H9 (cell line): ENCODE measurements at regions not wholly inside any gene's neighbourhood (a gene's known extent, or its start where the extent isn't known, plus 50 kb on each side); places are given as distances from the start of the nearest gene placed in this dataset.

Experiments used
- DNase-seq: peaks from one replicate; pipeline ENCODE4 v3.0.0-alpha.2; 2017
- H2AFZ ChIP-seq: one replicate; pipeline ENCODE4 v1.6.1; 2013; ENCODE audit warnings: mild to moderate bottlenecking, low read length, control low read depth, moderate library complexity
- H2AK5ac ChIP-seq: 2 replicates; pipeline ENCODE4 v1.6.1; 2013; ENCODE audit warnings: low read length, control low read depth, mixed read lengths; ENCODE audit not compliant: insufficient read length
- H2BK120ac ChIP-seq: one replicate; pipeline ENCODE4 v1.6.1; 2013; ENCODE audit warnings: low read depth, mild to moderate bottlenecking, low read length, control low read depth, inconsistent platforms; ENCODE audit not compliant: poor library complexity, severe bottlenecking
- H2BK12ac ChIP-seq: 2 replicates; pipeline ENCODE4 v1.6.1; 2013; ENCODE audit warnings: low read length, control low read depth, mixed read lengths, low read depth; ENCODE audit not compliant: insufficient read length
- H2BK15ac ChIP-seq: 2 replicates; pipeline ENCODE4 v1.6.1; 2013; ENCODE audit warnings: low read depth, low read length, control low read depth
- H2BK20ac ChIP-seq: one replicate; pipeline ENCODE4 v1.6.1; 2013; ENCODE audit warnings: low read depth, mild to moderate bottlenecking, low read length, control low read depth, inconsistent platforms; ENCODE audit not compliant: poor library complexity, severe bottlenecking
- H2BK5ac ChIP-seq: 2 replicates; pipeline ENCODE4 v1.6.1; 2013; ENCODE audit warnings: low read length, control low read depth, mixed read lengths; ENCODE audit not compliant: insufficient read length
- H3K14ac ChIP-seq: 2 replicates; pipeline ENCODE4 v1.6.1; 2013; ENCODE audit warnings: low read length, control low read depth; ENCODE audit not compliant: insufficient read depth
- H3K18ac ChIP-seq: 2 replicates; pipeline ENCODE4 v1.6.1; 2013; ENCODE audit warnings: low read depth, mild to moderate bottlenecking, mixed read lengths, low read length, control low read depth; ENCODE audit not compliant: insufficient read length
- H3K23ac ChIP-seq: 2 replicates; pipeline ENCODE4 v1.6.1; 2013; ENCODE audit warnings: low read length, control low read depth, mixed read lengths, low read depth; ENCODE audit not compliant: insufficient read length
- H3K23me2 ChIP-seq: 2 replicates; pipeline ENCODE4 v1.6.1; 2013; ENCODE audit warnings: low read depth, mild to moderate bottlenecking, mixed read lengths, low read length, control low read depth; ENCODE audit not compliant: insufficient read length, poor library complexity, severe bottlenecking
- H3K27ac ChIP-seq: 2 replicates; pipeline ENCODE4 v1.5.1; 2013; ENCODE audit warnings: low read length, control low read depth, mixed read lengths, low read depth; ENCODE audit not compliant: insufficient read length
- H3K27me3 ChIP-seq: 2 replicates; pipeline ENCODE4 v1.6.1; 2013; ENCODE audit warnings: low read length, control low read depth, inconsistent platforms; ENCODE audit not compliant: insufficient read depth
- H3K4ac ChIP-seq: 2 replicates; pipeline ENCODE4 v1.6.1; 2013; ENCODE audit warnings: low read depth, mild to moderate bottlenecking, control low read depth, inconsistent platforms, low read length, moderate library complexity
- H3K4me1 ChIP-seq: 2 replicates; pipeline ENCODE4 v1.6.1; 2013; ENCODE audit warnings: low read length, control low read depth, inconsistent platforms; ENCODE audit not compliant: insufficient read depth
- H3K4me2 ChIP-seq: 2 replicates; pipeline ENCODE4 v1.6.1; 2013; ENCODE audit warnings: low read length, control low read depth, mixed read lengths; ENCODE audit not compliant: insufficient read length, insufficient read depth
- H3K56ac ChIP-seq: 2 replicates; pipeline ENCODE4 v1.6.1; 2013; ENCODE audit warnings: low read depth, mild to moderate bottlenecking, mixed read lengths, low read length, control low read depth; ENCODE audit not compliant: insufficient read length
- H3K79me1 ChIP-seq: 2 replicates; pipeline ENCODE4 v1.6.1; 2013; ENCODE audit warnings: low read depth, mild to moderate bottlenecking, moderate library complexity, low read length, control low read depth, inconsistent platforms; ENCODE audit not compliant: insufficient read depth, poor library complexity, severe bottlenecking
- H3K79me2 ChIP-seq: 2 replicates; pipeline ENCODE4 v1.6.1; 2013; ENCODE audit warnings: low read length, control low read depth, inconsistent platforms; ENCODE audit not compliant: insufficient read depth
- H3K9ac ChIP-seq: 2 replicates; pipeline ENCODE4 v1.6.1; 2013; ENCODE audit warnings: low read length, control low read depth, mixed read lengths; ENCODE audit not compliant: insufficient read length; ENCODE audit errors: extremely low read depth
- H3K9me3 ChIP-seq: one replicate; pipeline ENCODE4 v1.6.1; 2013; ENCODE audit warnings: low read depth, low read length, inconsistent platforms; ENCODE audit not compliant: control insufficient read depth
- H3T11ph ChIP-seq: one replicate; pipeline ENCODE4 v1.6.1; 2013; ENCODE audit warnings: mild to moderate bottlenecking, low read length, control low read depth, inconsistent platforms
- H4K20me1 ChIP-seq: one replicate; pipeline ENCODE4 v1.6.1; 2013; ENCODE audit not compliant: control insufficient read depth, insufficient read length, insufficient read depth
- H4K5ac ChIP-seq: 2 replicates; pipeline ENCODE4 v1.6.1; 2013; ENCODE audit warnings: low read depth, mild to moderate bottlenecking, mixed read lengths, low read length, control low read depth; ENCODE audit not compliant: insufficient read length
- H4K8ac ChIP-seq: replicated peaks from 2 replicates; pipeline ENCODE4 v1.6.1; 2013; ENCODE audit warnings: low read length, control low read depth, mixed read lengths, low read depth; ENCODE audit not compliant: insufficient read length
- H4K91ac ChIP-seq: 2 replicates; pipeline ENCODE4 v1.6.1; 2013; ENCODE audit warnings: low read depth, mild to moderate bottlenecking, moderate library complexity, mixed read lengths, low read length, control low read depth; ENCODE audit not compliant: insufficient read length
- H3K27ac Mint-ChIP-seq, 3 experiments: 2 replicates in 2 of 3; 3 replicates in 1 of 3; pipeline ENCODE4 v1.8.0; 2020 to 2021; ENCODE audit warnings: mixed read lengths in 3 of 3, mild to moderate bottlenecking in 1 of 3, moderate library complexity in 1 of 3
- H3K27me3 Mint-ChIP-seq: 2 replicates; pipeline ENCODE4 v1.8.0; 2021; ENCODE audit warnings: low read depth, mild to moderate bottlenecking, moderate library complexity, mixed read lengths
- H3K36me3 Mint-ChIP-seq, 3 experiments: 2 replicates in 2 of 3; 3 replicates in 1 of 3; pipeline ENCODE4 v1.8.0; 2020 to 2021; ENCODE audit warnings: low read depth in 3 of 3, mixed read lengths in 3 of 3; ENCODE audit not compliant: insufficient read depth in 1 of 3
- H3K4me1 Mint-ChIP-seq, 2 experiments: 2 replicates each; pipeline ENCODE4 v1.8.0; 2020; ENCODE audit warnings: mixed read lengths in 2 of 2
- H3K4me3 Mint-ChIP-seq, 2 experiments: 2 replicates in 1 of 2; 3 replicates in 1 of 2; pipeline ENCODE4 v1.8.0; 2020 to 2021; ENCODE audit warnings: mild to moderate bottlenecking in 2 of 2, mixed read lengths in 2 of 2, moderate library complexity in 1 of 2
- H3K9me3 Mint-ChIP-seq, 2 experiments: 2 replicates in 1 of 2; 3 replicates in 1 of 2; pipeline ENCODE4 v1.8.0; 2020; ENCODE audit warnings: mild to moderate bottlenecking in 2 of 2, mixed read lengths in 2 of 2, moderate library complexity in 1 of 2
- CTCF ChIP-seq: fragments of 200-600 bp; sonication (generic); conservative IDR thresholded peaks from 3 replicates; pipeline ENCODE4 v1.8.0; 2021; ENCODE audit warnings: antibody characterized with exemption, mild to moderate bottlenecking
- WGBS: extraction: QIAGEN DNeasy Blood & Tissue Kit; methylation state at CpG from one replicate; pipeline ENCODE4 v1.1.7; 2013; ENCODE audit warnings: missing lambda C conversion rate, low lambda C conversion rate, mixed read lengths; ENCODE audit not compliant: insufficient read length; ENCODE audit errors: extremely low coverage; 5-methylcytosine and 5-hydroxymethylcytosine counted together

- H3K27ac Mint-ChIP-seq: no peak overlapping the region
- H2BK12ac ChIP-seq: no peak overlapping the region
- H4K5ac ChIP-seq: no peak overlapping the region
- H3K79me2 ChIP-seq: no peaks in the 10 kb centered on the region
- H3K23me2 ChIP-seq: no peaks in the 10 kb centered on the region
- H4K91ac ChIP-seq: no peak overlapping the region
- TF ChIP-seq CTCF: no peak
- no peaks in the 10 kb centered on the region for H3K79me1 ChIP-seq
- H3K36me3 Mint-ChIP-seq: peaks cover 3 to 5% (median 4%) of the 10 kb centered on the region in 3 experiments; a peak in 4 of 7 replicates
- H2BK5ac ChIP-seq: no peak overlapping the region
- DNase-seq: no peak
- no peak overlapping the region for H3K4me2 ChIP-seq
- H3K27me3 Mint-ChIP-seq: no peaks in the 10 kb centered on the region
- no peak overlapping the region for H3K9ac ChIP-seq
- H3K27me3 ChIP-seq: no peaks in the 10 kb centered on the region
- no peak overlapping the region for H2BK20ac ChIP-seq
- no peak overlapping the region for H2AK5ac ChIP-seq
- H3K9me3 Mint-ChIP-seq: peaks cover 4 to 6% of the 10 kb centered on the region in 2 experiments
- no peak overlapping the region for H3K14ac ChIP-seq
- no peak overlapping the region for H3K23ac ChIP-seq
- no peak overlapping the region for H3K18ac ChIP-seq
- no peak overlapping the region for H2BK120ac ChIP-seq
- no peak overlapping the region for H2BK15ac ChIP-seq
- no peak overlapping the region for H3K56ac ChIP-seq
- WGBS: no CpG with 5 or more reads among the region's 3 CpGs
- no peaks in the 10 kb centered on the region for H4K20me1 ChIP-seq
- H3K4me1 Mint-ChIP-seq: peaks cover 8 to 10% of the 10 kb centered on the region in 2 experiments
- H3K27ac ChIP-seq: no peak overlapping the region
- no peaks in the 10 kb centered on the region for H3K9me3 ChIP-seq
- H3K4ac ChIP-seq: no peak overlapping the region
- no peaks in the 10 kb centered on the region for H3K4me1 ChIP-seq
- H3K4me3 Mint-ChIP-seq: no peak overlapping the region
- no peak overlapping the region for H2AFZ ChIP-seq
- no peak overlapping the region for H4K8ac ChIP-seq
- no peak overlapping the region for H3T11ph ChIP-seq
These were observed 306.6 kb upstream of the TGFBR2 start for GRCh38 chr3:30299674-30300385.
